ENCODE measurements at regions not wholly inside any gene's neighbourhood (a gene's known extent, or its start where the extent isn't known, plus 50 kb on each side); places are given as distances from the start of the nearest gene placed in this dataset.

- FAIRE-seq (no peak), DNase-seq (no peak)
- TF ChIP-seq, protein P1, sequence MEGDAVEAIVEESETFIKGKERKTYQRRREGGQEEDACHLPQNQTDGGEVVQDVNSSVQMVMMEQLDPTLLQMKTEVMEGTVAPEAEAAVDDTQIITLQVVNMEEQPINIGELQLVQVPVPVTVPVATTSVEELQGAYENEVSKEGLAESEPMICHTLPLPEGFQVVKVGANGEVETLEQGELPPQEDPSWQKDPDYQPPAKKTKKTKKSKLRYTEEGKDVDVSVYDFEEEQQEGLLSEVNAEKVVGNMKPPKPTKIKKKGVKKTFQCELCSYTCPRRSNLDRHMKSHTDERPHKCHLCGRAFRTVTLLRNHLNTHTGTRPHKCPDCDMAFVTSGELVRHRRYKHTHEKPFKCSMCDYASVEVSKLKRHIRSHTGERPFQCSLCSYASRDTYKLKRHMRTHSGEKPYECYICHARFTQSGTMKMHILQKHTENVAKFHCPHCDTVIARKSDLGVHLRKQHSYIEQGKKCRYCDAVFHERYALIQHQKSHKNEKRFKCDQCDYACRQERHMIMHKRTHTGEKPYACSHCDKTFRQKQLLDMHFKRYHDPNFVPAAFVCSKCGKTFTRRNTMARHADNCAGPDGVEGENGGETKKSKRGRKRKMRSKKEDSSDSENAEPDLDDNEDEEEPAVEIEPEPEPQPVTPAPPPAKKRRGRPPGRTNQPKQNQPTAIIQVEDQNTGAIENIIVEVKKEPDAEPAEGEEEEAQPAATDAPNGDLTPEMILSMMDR (IDR thresholded peaks at IDR 0.05; ENCODE audit: borderline replicate concordance, extremely low read depth, insufficient read depth), result no peak
- H3K4me1 ChIP-seq (ENCODE audit: control insufficient read depth in 2 of 3, insufficient read depth in 2 of 3, low read depth in 1 of 3, low read length in 3 of 3), result no peaks in the 10 kb centered on the region
- no peaks in the 10 kb centered on the region for H3K27me3 ChIP-seq (ENCODE audit: control insufficient read depth, insufficient read depth, low read length)
- no peak overlapping the region for H3K27ac ChIP-seq (ENCODE audit: low read depth in 2 of 2, low read length in 2 of 2)
- H3K9ac ChIP-seq (ENCODE audit: low read length in 3 of 3), result no peak overlapping the region
- H3K4me3 ChIP-seq (ENCODE audit: low read length in 3 of 3), result no peak overlapping the region
- no peaks in the 10 kb centered on the region for H3K9me3 ChIP-seq (ENCODE audit: control insufficient read depth in 2 of 3, insufficient read depth in 1 of 3, low read length in 3 of 3)
- intact Hi-C loops (cut with DNase I), result no loop called here
- H3K36me3 ChIP-seq (ENCODE audit: control insufficient read depth in 2 of 3, insufficient read depth in 3 of 3, low read length in 3 of 3), result no peaks in the 10 kb centered on the region
Observed at GRCh38 chr16:61277849-61278248, 758.4 kb downstream of the CDH8 start.

DNA sequence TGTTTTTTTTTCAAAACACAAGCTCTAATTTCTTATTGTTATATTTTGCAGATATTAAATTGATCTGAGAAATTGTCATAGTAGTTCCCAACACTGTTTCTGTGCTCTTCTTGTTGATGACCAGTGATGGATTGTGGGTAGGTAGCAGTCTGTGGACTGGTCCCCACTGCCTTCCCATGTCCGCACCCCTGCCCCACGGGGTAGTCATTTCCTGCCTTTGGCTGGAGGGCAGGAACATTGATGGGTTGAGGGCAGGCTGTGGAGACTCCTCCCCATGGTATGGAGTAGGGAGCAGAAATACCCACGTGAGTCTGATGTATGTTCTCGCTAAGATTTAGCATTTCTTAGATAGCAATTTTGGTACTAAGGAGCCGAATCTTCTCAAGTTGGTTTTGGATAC is 762.0 kb downstream of the CDH8 start:
- no peaks in the 10 kb centered on the region for H3K9me3 ChIP-seq (ENCODE audit: control insufficient read depth in 2 of 3, insufficient read depth in 1 of 3, low read length in 3 of 3)
- peak in 1 of 5 donors; percentile 48 for DNase-seq
- intact Hi-C loops (cut with DNase I), result no loop called here
- TF ChIP-seq, protein P1 (IDR thresholded peaks at IDR 0.05; ENCODE audit: borderline replicate concordance, extremely low read depth, insufficient read depth), result no peak
- no peak overlapping the region for H3K4me3 ChIP-seq (ENCODE audit: low read length in 3 of 3)
- no peaks in the 10 kb centered on the region for H3K4me1 ChIP-seq (ENCODE audit: control insufficient read depth in 2 of 3, insufficient read depth in 2 of 3, low read depth in 1 of 3, low read length in 3 of 3)
- H3K9ac ChIP-seq (ENCODE audit: low read length in 3 of 3), result no peak overlapping the region
- no peak overlapping the region for H3K27ac ChIP-seq (ENCODE audit: low read depth in 2 of 2, low read length in 2 of 2)
- H3K36me3 ChIP-seq (ENCODE audit: control insufficient read depth in 2 of 3, insufficient read depth in 3 of 3, low read length in 3 of 3), result no peaks in the 10 kb centered on the region
- no peak for FAIRE-seq
- H3K27me3 ChIP-seq (ENCODE audit: control insufficient read depth, insufficient read depth, low read length), result no peaks in the 10 kb centered on the region

DNA sequence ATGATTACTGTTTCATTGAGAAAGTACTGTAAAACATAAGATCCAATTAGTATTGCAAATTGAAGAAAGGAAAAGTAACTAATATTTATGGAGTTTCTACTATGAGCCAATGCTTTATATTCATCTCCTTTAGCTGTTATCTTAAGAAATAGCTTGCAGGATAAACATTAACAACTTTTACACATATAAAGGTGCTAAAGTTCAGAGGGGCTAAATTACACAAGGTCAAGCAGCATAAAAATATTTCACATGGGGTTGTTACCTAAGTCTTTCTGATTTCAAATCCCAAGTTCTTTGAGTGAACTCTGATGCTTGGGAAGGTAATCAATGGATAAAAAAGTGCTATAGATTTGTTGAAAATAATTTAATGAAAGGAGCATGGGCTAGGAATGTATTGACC is 765.5 kb downstream of the CDH8 start:
- intact Hi-C loops (cut with DNase I), result no loop called here
- TF ChIP-seq, protein P1 (IDR thresholded peaks at IDR 0.05; ENCODE audit: borderline replicate concordance, extremely low read depth, insufficient read depth), result no peak
- no peak for FAIRE-seq

GRCh38 chr16:61263400-61263799 is 772.8 kb downstream of the CDH8 start:
- H3K27me3 ChIP-seq (ENCODE audit: control insufficient read depth, insufficient read depth, low read length), result no peaks in the 10 kb centered on the region
- no peaks in the 10 kb centered on the region for H3K9me3 ChIP-seq (ENCODE audit: control insufficient read depth in 2 of 3, insufficient read depth in 1 of 3, low read length in 3 of 3)
- no peaks in the 10 kb centered on the region for H3K4me1 ChIP-seq (ENCODE audit: control insufficient read depth in 2 of 3, insufficient read depth in 2 of 3, low read depth in 1 of 3, low read length in 3 of 3)
- TF ChIP-seq, protein P1 (IDR thresholded peaks at IDR 0.05; ENCODE audit: borderline replicate concordance, extremely low read depth, insufficient read depth), result no peak
- H3K27ac ChIP-seq (ENCODE audit: low read depth in 2 of 2, low read length in 2 of 2), result no peak overlapping the region
- H3K4me3 ChIP-seq (ENCODE audit: low read length in 3 of 3), result no peak overlapping the region
- FAIRE-seq (no peak), DNase-seq (no peak)
- no peak overlapping the region for H3K9ac ChIP-seq (ENCODE audit: low read length in 3 of 3)
- intact Hi-C loops (cut with DNase I), result no loop called here
- no peaks in the 10 kb centered on the region for H3K36me3 ChIP-seq (ENCODE audit: control insufficient read depth in 2 of 3, insufficient read depth in 3 of 3, low read length in 3 of 3)

More for the DNA sequence above, 765.5 kb downstream of the CDH8 start:
- H3K4me3 ChIP-seq (ENCODE audit: low read length in 3 of 3), result no peak overlapping the region
- no peaks in the 10 kb centered on the region for H3K36me3 ChIP-seq (ENCODE audit: control insufficient read depth in 2 of 3, insufficient read depth in 3 of 3, low read length in 3 of 3)
- H3K27ac ChIP-seq (ENCODE audit: low read depth in 2 of 2, low read length in 2 of 2), result no peak overlapping the region
- H3K4me1 ChIP-seq (ENCODE audit: control insufficient read depth in 2 of 3, insufficient read depth in 2 of 3, low read depth in 1 of 3, low read length in 3 of 3), result no peaks in the 10 kb centered on the region
- no peak for DNase-seq
- no peaks in the 10 kb centered on the region for H3K9me3 ChIP-seq (ENCODE audit: control insufficient read depth in 2 of 3, insufficient read depth in 1 of 3, low read length in 3 of 3)
- no peak overlapping the region for H3K9ac ChIP-seq (ENCODE audit: low read length in 3 of 3)
- H3K27me3 ChIP-seq (ENCODE audit: control insufficient read depth, insufficient read depth, low read length), result no peaks in the 10 kb centered on the region

Measured in kidney (tissue), 13 donors.